GM21529 (cell line): ENCODE measurements at regions not wholly inside any gene's neighbourhood (a gene's known extent, or its start where the extent isn't known, plus 50 kb on each side); places are given as distances from the start of the nearest gene placed in this dataset.
A peak's percentile ranks its signal among the peaks of the same experiment; 100 is the strongest.

Source experiments
- ATAC-seq: cut with Tn5 transposase; IDR thresholded peaks from one replicate; pipeline ENCODE4 v1.9.1; 2021; ENCODE audit not compliant: unreplicated experiment

- ATAC-seq = peak; percentile 56
These were observed 63.5 kb downstream of the ENC1 start for GRCh38 chr5:74576941-74577456.

GRCh38 chr5:74575741-74576538 lies 64.6 kb downstream of the ENC1 start:
- no peak for ATAC-seq

- ATAC-seq = no peak
These were observed 70.3 kb downstream of the ENC1 start for GRCh38 chr5:74570250-74570649.

GRCh38 chr5:74567411-74567995 lies 73.0 kb downstream of the ENC1 start:
- ATAC-seq = no peak

- no peak for ATAC-seq
These were observed 78.4 kb downstream of the ENC1 start for GRCh38 chr5:74562122-74562521.

GRCh38 chr5:74560245-74560644 lies 80.3 kb downstream of the ENC1 start:
- ATAC-seq = no peak

GRCh38 chr5:74556631-74557595 lies 83.6 kb downstream of the ENC1 start:
- ATAC-seq = no peak

GRCh38 chr5:74556006-74556405 lies 84.5 kb downstream of the ENC1 start:
- no peak for ATAC-seq

- ATAC-seq = no peak
These were observed 88.4 kb downstream of the ENC1 start for GRCh38 chr5:74552101-74552500.

GRCh38 chr5:74550927-74551326 lies 89.6 kb downstream of the ENC1 start:
- ATAC-seq = no peak

- ATAC-seq = no peak
These were observed 91.1 kb downstream of the ENC1 start for GRCh38 chr5:74549384-74549783.

GRCh38 chr5:74546796-74547195 lies 93.7 kb downstream of the ENC1 start:
- no peak for ATAC-seq

GRCh38 chr5:74544811-74545210 lies 95.7 kb downstream of the ENC1 start:
- ATAC-seq = no peak

GRCh38 chr5:74543162-74543995 lies 97.1 kb downstream of the ENC1 start:
- no peak for ATAC-seq

- no peak for ATAC-seq
These were observed 98.0 kb downstream of the ENC1 start for GRCh38 chr5:74542482-74542881.

- ATAC-seq = no peak
These were observed 99.1 kb downstream of the ENC1 start for GRCh38 chr5:74541381-74541781.

GRCh38 chr5:74540622-74541021 lies 99.9 kb downstream of the ENC1 start:
- ATAC-seq = no peak

- no peak for ATAC-seq
These were observed 100.5 kb downstream of the ENC1 start for GRCh38 chr5:74539986-74540385.

GRCh38 chr5:74538206-74538661 lies 102.3 kb downstream of the ENC1 start:
- no peak for ATAC-seq

- no peak for ATAC-seq
These were observed 103.9 kb downstream of the ENC1 start for GRCh38 chr5:74536658-74537057.
